ENCODE measurements at regions not wholly inside any gene's neighbourhood (a gene's known extent, or its start where the extent isn't known, plus 50 kb on each side); places are given as distances from the start of the nearest gene placed in this dataset.

- H3K4me1 Mint-ChIP-seq (ENCODE audit: insufficient read depth, unreplicated experiment): no peaks in the 10 kb centered on the region
- H3K27me3 Mint-ChIP-seq (ENCODE audit: insufficient read depth, unreplicated experiment): peaks cover 12% of the 10 kb centered on the region
- no peaks in the 10 kb centered on the region for H3K36me3 Mint-ChIP-seq (ENCODE audit: insufficient read depth, unreplicated experiment)
- CTCF ChIA-PET: no interaction called here
- H3K4me3 Mint-ChIP-seq (ENCODE audit: unreplicated experiment): no peak overlapping the region
- DNase-seq (ENCODE audit: unreplicated experiment): no peak
- intact Hi-C loops (cut with micrococcal nuclease): no loop called here
- H3K27ac Mint-ChIP-seq (ENCODE audit: low read depth, unreplicated experiment): no peak overlapping the region
- POLR2A ChIA-PET: no interaction called here
- BruUV-seq (replicated peaks): no TSS peak
- H3K9me3 Mint-ChIP-seq (ENCODE audit: unreplicated experiment): no peaks in the 10 kb centered on the region
- TF ChIP-seq, protein P1, sequence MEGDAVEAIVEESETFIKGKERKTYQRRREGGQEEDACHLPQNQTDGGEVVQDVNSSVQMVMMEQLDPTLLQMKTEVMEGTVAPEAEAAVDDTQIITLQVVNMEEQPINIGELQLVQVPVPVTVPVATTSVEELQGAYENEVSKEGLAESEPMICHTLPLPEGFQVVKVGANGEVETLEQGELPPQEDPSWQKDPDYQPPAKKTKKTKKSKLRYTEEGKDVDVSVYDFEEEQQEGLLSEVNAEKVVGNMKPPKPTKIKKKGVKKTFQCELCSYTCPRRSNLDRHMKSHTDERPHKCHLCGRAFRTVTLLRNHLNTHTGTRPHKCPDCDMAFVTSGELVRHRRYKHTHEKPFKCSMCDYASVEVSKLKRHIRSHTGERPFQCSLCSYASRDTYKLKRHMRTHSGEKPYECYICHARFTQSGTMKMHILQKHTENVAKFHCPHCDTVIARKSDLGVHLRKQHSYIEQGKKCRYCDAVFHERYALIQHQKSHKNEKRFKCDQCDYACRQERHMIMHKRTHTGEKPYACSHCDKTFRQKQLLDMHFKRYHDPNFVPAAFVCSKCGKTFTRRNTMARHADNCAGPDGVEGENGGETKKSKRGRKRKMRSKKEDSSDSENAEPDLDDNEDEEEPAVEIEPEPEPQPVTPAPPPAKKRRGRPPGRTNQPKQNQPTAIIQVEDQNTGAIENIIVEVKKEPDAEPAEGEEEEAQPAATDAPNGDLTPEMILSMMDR (IDR thresholded peaks at IDR 0.05; ENCODE audit: unreplicated experiment): no peak
Measured at GRCh38 chr10:120658943-120659885, 191.9 kb upstream of the WDR11 start.

- no peaks in the 10 kb centered on the region for H3K4me1 Mint-ChIP-seq (ENCODE audit: insufficient read depth, unreplicated experiment)
- TF ChIP-seq, protein P1 (IDR thresholded peaks at IDR 0.05; ENCODE audit: unreplicated experiment): no peak
- H3K4me3 Mint-ChIP-seq (ENCODE audit: unreplicated experiment): no peak overlapping the region
- no peak for DNase-seq (ENCODE audit: unreplicated experiment)
- CTCF ChIA-PET: no interaction called here
- H3K27ac Mint-ChIP-seq (ENCODE audit: low read depth, unreplicated experiment): no peak overlapping the region
- BruUV-seq (replicated peaks): no TSS peak
- H3K27me3 Mint-ChIP-seq (ENCODE audit: insufficient read depth, unreplicated experiment): peaks cover 30% of the 10 kb centered on the region
- H3K9me3 Mint-ChIP-seq (ENCODE audit: unreplicated experiment): no peaks in the 10 kb centered on the region
- intact Hi-C loops (cut with micrococcal nuclease): no loop called here
- POLR2A ChIA-PET: interaction anchor here (0.9 kb wide), 1 partner anchor 69 kb away, joined by 3 read pairs; no protein-coding TSS in a partner anchor
- no peaks in the 10 kb centered on the region for H3K36me3 Mint-ChIP-seq (ENCODE audit: insufficient read depth, unreplicated experiment)
Measured at GRCh38 chr10:120666308-120666707, 184.9 kb upstream of the WDR11 start.

DNA sequence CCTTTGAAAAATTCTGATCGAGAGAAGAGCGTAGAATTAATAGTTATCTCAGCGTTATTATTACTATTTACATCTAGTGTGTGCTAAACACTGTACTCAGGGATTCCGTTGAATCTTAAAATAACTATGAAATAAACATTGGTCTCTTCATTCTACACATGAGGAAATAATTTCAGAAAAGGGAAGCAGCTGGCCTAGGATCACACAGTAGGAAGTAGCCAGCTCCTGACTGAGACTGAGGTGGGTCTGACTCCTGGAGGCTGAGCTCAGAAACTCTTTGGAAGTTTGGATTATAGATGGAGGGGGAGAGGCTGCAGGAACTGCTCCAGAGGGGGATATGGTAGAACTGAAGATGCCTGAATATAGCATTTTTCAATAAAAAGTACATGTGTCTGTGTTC, 183.9 kb upstream of the WDR11 start:
- intact Hi-C loops (cut with micrococcal nuclease): no loop called here
- Mint-ChIP-seq H3K4me1 (ENCODE audit: insufficient read depth, unreplicated experiment) (no peaks in the 10 kb centered on the region), H3K27me3 (ENCODE audit: insufficient read depth, unreplicated experiment) (peaks cover 23% of the 10 kb centered on the region), H3K27ac (ENCODE audit: low read depth, unreplicated experiment) (no peak overlapping the region), H3K9me3 (ENCODE audit: unreplicated experiment) (no peaks in the 10 kb centered on the region), H3K4me3 (ENCODE audit: unreplicated experiment) (no peak overlapping the region), H3K36me3 (ENCODE audit: insufficient read depth, unreplicated experiment) (no peaks in the 10 kb centered on the region)
- POLR2A ChIA-PET: no interaction called here
- TF ChIP-seq, protein P1 (IDR thresholded peaks at IDR 0.05; ENCODE audit: unreplicated experiment): no peak
- BruUV-seq (replicated peaks): no TSS peak
- CTCF ChIA-PET: interaction anchor here (0.6 kb wide), 1 partner anchor 158 kb away, joined by 3 read pairs; no protein-coding TSS in a partner anchor
- no peak for DNase-seq (ENCODE audit: unreplicated experiment)

- peaks cover 15% of the 10 kb centered on the region for H3K9me3 Mint-ChIP-seq (ENCODE audit: unreplicated experiment)
- no peaks in the 10 kb centered on the region for H3K36me3 Mint-ChIP-seq (ENCODE audit: insufficient read depth, unreplicated experiment)
- peaks cover 9% of the 10 kb centered on the region for H3K27me3 Mint-ChIP-seq (ENCODE audit: insufficient read depth, unreplicated experiment)
- ChIA-PET POLR2A (no interaction called here), CTCF (no interaction called here)
- no TSS peak for BruUV-seq (replicated peaks)
- DNase-seq (ENCODE audit: unreplicated experiment): no peak
- intact Hi-C loops (cut with micrococcal nuclease): no loop called here
- H3K4me1 Mint-ChIP-seq (ENCODE audit: insufficient read depth, unreplicated experiment): no peaks in the 10 kb centered on the region
- TF ChIP-seq, protein P1 (IDR thresholded peaks at IDR 0.05; ENCODE audit: unreplicated experiment): no peak
- no peak overlapping the region for H3K27ac Mint-ChIP-seq (ENCODE audit: low read depth, unreplicated experiment)
- H3K4me3 Mint-ChIP-seq (ENCODE audit: unreplicated experiment): no peak overlapping the region
Measured at GRCh38 chr10:120671491-120671890, 179.7 kb upstream of the WDR11 start.

All from MCF 10A (cell line).